Dendritic cell treated with granulocyte-macrophage colony-stimulating factor and Interleukin-4, amounts not matched to agents 40 ng/mL and 50 ng/mL, for 4 days (primary cell): ENCODE measurements at regions not wholly inside any gene's neighbourhood (a gene's known extent, or its start where the extent isn't known, plus 50 kb on each side); places are given as distances from the start of the nearest gene placed in this dataset.
A peak's percentile ranks its signal among the peaks of the same experiment; 100 is the strongest.

Source experiments
- H3K27ac Mint-ChIP-seq: one replicate; pipeline ENCODE4 v1.8.0; 2022; ENCODE audit warnings: mild to moderate bottlenecking, mixed read lengths
- H3K27me3 Mint-ChIP-seq: one replicate; pipeline ENCODE4 v1.8.0; 2022; ENCODE audit warnings: mild to moderate bottlenecking, mixed read lengths
- H3K36me3 Mint-ChIP-seq: one replicate; pipeline ENCODE4 v1.8.0; 2022; ENCODE audit warnings: low read depth, mixed read lengths
- H3K4me1 Mint-ChIP-seq: one replicate; pipeline ENCODE4 v1.8.0; 2022; ENCODE audit warnings: low read depth, mixed read lengths
- H3K4me3 Mint-ChIP-seq: one replicate; pipeline ENCODE4 v1.8.0; 2022; ENCODE audit warnings: mild to moderate bottlenecking, moderate library complexity, mixed read lengths
- H3K9me3 Mint-ChIP-seq: one replicate; pipeline ENCODE4 v1.8.0; 2022; ENCODE audit warnings: mixed read lengths
- intact Hi-C: fragments of 100-400 bp; cut with micrococcal nuclease; formaldehyde crosslinking; loops from one replicate; pipeline ENCODE4 v1.15.0; 2022

GRCh38 chr7:132687016-132687415 lies 110.7 kb upstream of the PLXNA4 start:
- Mint-ChIP-seq H3K4me3 (no peak overlapping the region), H3K9me3 (peaks cover 12% of the 10 kb centered on the region), H3K4me1 (no peaks in the 10 kb centered on the region), H3K27me3 (no peaks in the 10 kb centered on the region), H3K36me3 (no peaks in the 10 kb centered on the region), H3K27ac (no peak overlapping the region)
- intact Hi-C loops: no loop called here

- Mint-ChIP-seq H3K9me3 (peaks cover 12% of the 10 kb centered on the region), H3K27ac (no peak overlapping the region), H3K36me3 (no peaks in the 10 kb centered on the region), H3K4me3 (no peak overlapping the region), H3K27me3 (no peaks in the 10 kb centered on the region), H3K4me1 (no peaks in the 10 kb centered on the region)
- intact Hi-C loops: no loop called here
Measured at GRCh38 chr7:132685277-132685676, 109.0 kb upstream of the PLXNA4 start.

- no peaks in the 10 kb centered on the region for H3K27me3 Mint-ChIP-seq
- H3K36me3 Mint-ChIP-seq: no peaks in the 10 kb centered on the region
- H3K9me3 Mint-ChIP-seq: peaks cover 12% of the 10 kb centered on the region
- no peak overlapping the region for H3K27ac Mint-ChIP-seq
- no peak overlapping the region for H3K4me3 Mint-ChIP-seq
- intact Hi-C loops: no loop called here
- H3K4me1 Mint-ChIP-seq: no peaks in the 10 kb centered on the region
Measured at GRCh38 chr7:132683896-132684690, 107.8 kb upstream of the PLXNA4 start.

- H3K4me1 Mint-ChIP-seq: no peaks in the 10 kb centered on the region
- no peak overlapping the region for H3K27ac Mint-ChIP-seq
- H3K27me3 Mint-ChIP-seq: no peaks in the 10 kb centered on the region
- H3K9me3 Mint-ChIP-seq: peaks cover 12% of the 10 kb centered on the region
- no peak overlapping the region for H3K4me3 Mint-ChIP-seq
- H3K36me3 Mint-ChIP-seq: no peaks in the 10 kb centered on the region
- intact Hi-C loops: no loop called here
Measured at GRCh38 chr7:132681951-132682350, 105.7 kb upstream of the PLXNA4 start.

GRCh38 chr7:132680590-132680989 lies 104.3 kb upstream of the PLXNA4 start:
- Mint-ChIP-seq H3K9me3 (peaks cover 5% of the 10 kb centered on the region), H3K4me3 (no peak overlapping the region), H3K4me1 (no peaks in the 10 kb centered on the region), H3K27me3 (no peaks in the 10 kb centered on the region), H3K36me3 (no peaks in the 10 kb centered on the region), H3K27ac (no peak overlapping the region)
- intact Hi-C loops: no loop called here

GRCh38 chr7:132678656-132679055 lies 102.4 kb upstream of the PLXNA4 start:
- no peaks in the 10 kb centered on the region for H3K4me1 Mint-ChIP-seq
- intact Hi-C loops: no loop called here
- no peak overlapping the region for H3K27ac Mint-ChIP-seq
- H3K27me3 Mint-ChIP-seq: no peaks in the 10 kb centered on the region
- H3K4me3 Mint-ChIP-seq: no peak overlapping the region
- no peaks in the 10 kb centered on the region for H3K9me3 Mint-ChIP-seq
- H3K36me3 Mint-ChIP-seq: no peaks in the 10 kb centered on the region

- intact Hi-C loops: no loop called here
- no peak overlapping the region for H3K4me3 Mint-ChIP-seq
- no peaks in the 10 kb centered on the region for H3K4me1 Mint-ChIP-seq
- H3K27ac Mint-ChIP-seq: no peak overlapping the region
- H3K36me3 Mint-ChIP-seq: no peaks in the 10 kb centered on the region
- H3K9me3 Mint-ChIP-seq: no peaks in the 10 kb centered on the region
- no peaks in the 10 kb centered on the region for H3K27me3 Mint-ChIP-seq
Measured at GRCh38 chr7:132677918-132678317, 101.6 kb upstream of the PLXNA4 start.

- H3K27ac Mint-ChIP-seq: no peak overlapping the region
- H3K9me3 Mint-ChIP-seq: no peaks in the 10 kb centered on the region
- intact Hi-C loops: no loop called here
- no peaks in the 10 kb centered on the region for H3K36me3 Mint-ChIP-seq
- no peak overlapping the region for H3K4me3 Mint-ChIP-seq
- no peaks in the 10 kb centered on the region for H3K4me1 Mint-ChIP-seq
- no peaks in the 10 kb centered on the region for H3K27me3 Mint-ChIP-seq
Measured at GRCh38 chr7:132672200-132672990, 96.1 kb upstream of the PLXNA4 start.

GRCh38 chr7:132666774-132667172 lies 90.5 kb upstream of the PLXNA4 start:
- H3K4me1 Mint-ChIP-seq: no peaks in the 10 kb centered on the region
- H3K4me3 Mint-ChIP-seq: no peak overlapping the region
- intact Hi-C loops: no loop called here
- no peak overlapping the region for H3K27ac Mint-ChIP-seq
- H3K27me3 Mint-ChIP-seq: no peaks in the 10 kb centered on the region
- H3K36me3 Mint-ChIP-seq: no peaks in the 10 kb centered on the region
- no peaks in the 10 kb centered on the region for H3K9me3 Mint-ChIP-seq

GRCh38 chr7:132666071-132666773 lies 90.0 kb upstream of the PLXNA4 start:
- Mint-ChIP-seq H3K4me1 (no peaks in the 10 kb centered on the region), H3K4me3 (no peak overlapping the region)
- intact Hi-C loops: no loop called here

GRCh38 chr7:132656846-132657776 lies 80.8 kb upstream of the PLXNA4 start:
- Mint-ChIP-seq H3K4me1 (peaks cover 14% of the 10 kb centered on the region), H3K9me3 (peaks cover 27% of the 10 kb centered on the region), H3K27ac (no peak overlapping the region), H3K4me3 (no peak overlapping the region), H3K27me3 (no peaks in the 10 kb centered on the region), H3K36me3 (no peaks in the 10 kb centered on the region)
- intact Hi-C loops: no loop called here

More at GRCh38 chr7:132666071-132666773, 90.0 kb upstream of the PLXNA4 start:
- Mint-ChIP-seq H3K9me3 (no peaks in the 10 kb centered on the region), H3K27me3 (no peaks in the 10 kb centered on the region), H3K36me3 (no peaks in the 10 kb centered on the region), H3K27ac (no peak overlapping the region)

- intact Hi-C loops: no loop called here
- Mint-ChIP-seq H3K4me3 (no peak overlapping the region), H3K4me1 (peaks cover 18% of the 10 kb centered on the region), H3K9me3 (peaks cover 27% of the 10 kb centered on the region), H3K36me3 (no peaks in the 10 kb centered on the region), H3K27ac (no peak overlapping the region), H3K27me3 (no peaks in the 10 kb centered on the region)
Measured at GRCh38 chr7:132656341-132656740, 80.1 kb upstream of the PLXNA4 start.

GRCh38 chr7:132655131-132655727 lies 79.0 kb upstream of the PLXNA4 start:
- intact Hi-C loops: no loop called here
- Mint-ChIP-seq H3K27ac (peak overlapping the region; percentile 37), H3K9me3 (peaks cover 27% of the 10 kb centered on the region), H3K27me3 (no peaks in the 10 kb centered on the region), H3K36me3 (no peaks in the 10 kb centered on the region), H3K4me3 (peak overlapping the region; percentile 53), H3K4me1 (peaks cover 18% of the 10 kb centered on the region)
